GM12875 (cell line): ENCODE measurements at regions not wholly inside any gene's neighbourhood (a gene's known extent, or its start where the extent isn't known, plus 50 kb on each side); places are given as distances from the start of the nearest gene placed in this dataset.
"Not testable (repeated sequence)": the region's sequence is repeated elsewhere in the genome, so short reads cannot be mapped to it uniquely, and the experiment has no call there.

Source experiments
- H3K4me3 ChIP-seq: one replicate; pipeline ENCODE4 v1.5.1; 2011; ENCODE audit warnings: low read depth, low read length, control low read depth
- TF ChIP-seq, protein P1 (sequence below): IDR thresholded peaks from 2 replicates; pipeline ENCODE4 v1.5.1; 2011; ENCODE audit warnings: low read depth, mild to moderate bottlenecking, control low read depth, inconsistent platforms, low read length, moderate library complexity, borderline replicate concordance; ENCODE audit not compliant: insufficient read depth

GRCh38 chr1:98288494-98288893 is 367.7 kb upstream of the DPYD start:
- TF ChIP-seq, protein P1, sequence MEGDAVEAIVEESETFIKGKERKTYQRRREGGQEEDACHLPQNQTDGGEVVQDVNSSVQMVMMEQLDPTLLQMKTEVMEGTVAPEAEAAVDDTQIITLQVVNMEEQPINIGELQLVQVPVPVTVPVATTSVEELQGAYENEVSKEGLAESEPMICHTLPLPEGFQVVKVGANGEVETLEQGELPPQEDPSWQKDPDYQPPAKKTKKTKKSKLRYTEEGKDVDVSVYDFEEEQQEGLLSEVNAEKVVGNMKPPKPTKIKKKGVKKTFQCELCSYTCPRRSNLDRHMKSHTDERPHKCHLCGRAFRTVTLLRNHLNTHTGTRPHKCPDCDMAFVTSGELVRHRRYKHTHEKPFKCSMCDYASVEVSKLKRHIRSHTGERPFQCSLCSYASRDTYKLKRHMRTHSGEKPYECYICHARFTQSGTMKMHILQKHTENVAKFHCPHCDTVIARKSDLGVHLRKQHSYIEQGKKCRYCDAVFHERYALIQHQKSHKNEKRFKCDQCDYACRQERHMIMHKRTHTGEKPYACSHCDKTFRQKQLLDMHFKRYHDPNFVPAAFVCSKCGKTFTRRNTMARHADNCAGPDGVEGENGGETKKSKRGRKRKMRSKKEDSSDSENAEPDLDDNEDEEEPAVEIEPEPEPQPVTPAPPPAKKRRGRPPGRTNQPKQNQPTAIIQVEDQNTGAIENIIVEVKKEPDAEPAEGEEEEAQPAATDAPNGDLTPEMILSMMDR, result no peak
- H3K4me3 ChIP-seq, result no peak overlapping the region

- no peak overlapping the region for H3K4me3 ChIP-seq
- TF ChIP-seq, protein P1, result no peak
Observed at GRCh38 chr1:98287626-98288025, 366.8 kb upstream of the DPYD start.

DNA sequence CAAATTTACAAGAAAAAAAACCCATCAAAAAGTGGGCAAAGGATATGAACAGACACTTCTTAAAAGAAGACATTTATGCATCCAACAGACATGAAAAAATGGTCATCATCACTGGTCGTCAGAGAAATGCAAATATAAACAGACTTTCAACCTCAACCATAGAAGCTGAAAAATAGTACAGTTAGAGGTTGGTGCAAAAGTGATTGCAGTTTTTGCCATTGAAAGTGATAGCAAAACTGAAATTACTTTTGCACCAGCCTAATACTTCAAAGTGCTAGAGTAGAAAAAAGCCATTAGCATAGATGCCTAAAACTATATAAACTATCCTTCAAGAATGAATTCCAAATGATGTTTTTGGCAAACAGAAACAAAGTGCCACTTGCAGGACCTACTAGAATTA is 365.8 kb upstream of the DPYD start:
- TF ChIP-seq, protein P1, result no peak
- H3K4me3 ChIP-seq, result no peak overlapping the region

GRCh38 chr1:98285286-98285685 is 364.5 kb upstream of the DPYD start:
- H3K4me3 ChIP-seq, result not testable (repeated sequence)

DNA sequence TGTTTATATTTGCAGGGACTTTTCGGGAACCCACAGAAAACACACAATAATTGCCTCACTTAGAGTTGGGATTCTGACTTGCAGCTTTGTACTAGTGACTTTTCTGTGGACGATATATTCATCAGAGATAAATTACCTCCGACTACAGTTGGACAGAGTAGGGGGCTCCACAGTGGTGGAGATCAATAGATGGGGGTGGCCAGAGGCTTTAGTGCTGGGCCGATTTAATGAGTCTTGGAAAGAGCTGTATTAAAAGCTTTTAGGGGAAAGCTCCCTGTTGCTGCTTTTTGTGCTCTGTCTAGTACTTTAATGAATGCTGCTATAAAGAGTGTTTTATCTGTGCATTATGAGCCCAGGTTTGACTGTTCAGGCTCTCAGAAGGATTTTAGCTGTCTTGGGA is 359.2 kb upstream of the DPYD start:
- H3K4me3 ChIP-seq, result no peak overlapping the region
- TF ChIP-seq, protein P1, result no peak

DNA sequence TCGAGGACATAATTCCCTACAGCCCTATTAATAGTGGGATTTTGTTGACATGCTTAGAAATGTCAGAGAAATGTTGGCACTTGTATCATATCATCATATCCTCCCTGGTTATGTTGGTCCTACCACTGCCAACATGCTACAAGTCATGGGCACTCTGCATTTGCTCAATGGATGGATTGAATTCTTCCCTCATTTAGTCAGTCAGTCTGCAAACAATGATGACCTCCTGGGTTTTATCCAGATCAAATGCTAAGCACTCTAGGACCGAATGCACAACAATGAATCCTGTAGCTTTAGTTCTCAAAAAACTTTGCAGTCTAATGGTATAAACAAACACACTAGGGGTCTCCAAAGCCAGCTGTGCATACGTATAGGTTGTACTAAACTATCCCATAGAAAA is 357.2 kb upstream of the DPYD start:
- no peak overlapping the region for H3K4me3 ChIP-seq
- TF ChIP-seq, protein P1, result no peak

DNA sequence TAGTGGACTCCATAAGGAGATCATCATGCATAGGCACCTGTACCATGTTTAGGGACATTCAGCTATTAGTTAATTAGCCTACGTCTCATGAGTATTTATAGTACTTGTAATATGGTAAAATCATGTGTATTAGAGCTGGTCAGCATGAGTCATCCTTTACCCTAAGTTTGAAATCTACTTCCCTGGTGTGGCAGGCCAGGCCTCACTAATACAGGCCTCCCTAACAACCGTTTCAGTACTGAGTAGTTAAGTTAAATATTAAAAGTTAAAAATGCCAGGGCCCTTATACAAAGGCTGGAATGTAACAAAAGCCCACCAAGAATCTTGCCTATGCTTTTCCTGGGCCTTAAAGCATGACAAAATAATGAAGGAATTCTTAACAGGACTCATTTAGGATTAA is 356.3 kb upstream of the DPYD start:
- H3K4me3 ChIP-seq, result no peak overlapping the region
- TF ChIP-seq, protein P1, result no peak

- no peak overlapping the region for H3K4me3 ChIP-seq
- TF ChIP-seq, protein P1, result no peak
Observed at GRCh38 chr1:98276514-98276913, 355.7 kb upstream of the DPYD start.
